IPS-20b (cell line): ENCODE measurements at regions not wholly inside any gene's neighbourhood (a gene's known extent, or its start where the extent isn't known, plus 50 kb on each side); places are given as distances from the start of the nearest gene placed in this dataset.
"Not testable (repeated sequence)": the region's sequence is repeated elsewhere in the genome, so short reads cannot be mapped to it uniquely, and the experiment has no call there.

ENCODE experiments used
- H3K27ac ChIP-seq: one replicate; pipeline ENCODE4 v1.5.1; 2013; ENCODE audit warnings: low read length
- H3K27me3 ChIP-seq: 2 replicates; pipeline ENCODE4 v1.6.1; 2013; ENCODE audit warnings: mild to moderate bottlenecking, low read length, inconsistent platforms; ENCODE audit not compliant: insufficient read depth
- H3K36me3 ChIP-seq: 2 replicates; pipeline ENCODE4 v1.6.1; 2013; ENCODE audit warnings: low read depth, mild to moderate bottlenecking, inconsistent platforms, low read length, moderate library complexity; ENCODE audit not compliant: insufficient read depth
- H3K4me1 ChIP-seq: 2 replicates; pipeline ENCODE4 v1.6.1; 2013; ENCODE audit warnings: mild to moderate bottlenecking, control low read depth, inconsistent platforms, low read length, moderate library complexity; ENCODE audit not compliant: insufficient read depth
- H3K4me3 ChIP-seq: 2 replicates; pipeline ENCODE4 v1.5.1; 2013; ENCODE audit warnings: mild to moderate bottlenecking, low read length, inconsistent platforms
- H3K9ac ChIP-seq: 2 replicates; pipeline ENCODE4 v1.6.1; 2013; ENCODE audit warnings: low read depth, mild to moderate bottlenecking, inconsistent platforms, low read length, moderate library complexity
- H3K9me3 ChIP-seq: 2 replicates; pipeline ENCODE4 v1.6.1; 2013; ENCODE audit warnings: mild to moderate bottlenecking, low read depth, low read length, inconsistent platforms; ENCODE audit not compliant: insufficient read depth

DNA sequence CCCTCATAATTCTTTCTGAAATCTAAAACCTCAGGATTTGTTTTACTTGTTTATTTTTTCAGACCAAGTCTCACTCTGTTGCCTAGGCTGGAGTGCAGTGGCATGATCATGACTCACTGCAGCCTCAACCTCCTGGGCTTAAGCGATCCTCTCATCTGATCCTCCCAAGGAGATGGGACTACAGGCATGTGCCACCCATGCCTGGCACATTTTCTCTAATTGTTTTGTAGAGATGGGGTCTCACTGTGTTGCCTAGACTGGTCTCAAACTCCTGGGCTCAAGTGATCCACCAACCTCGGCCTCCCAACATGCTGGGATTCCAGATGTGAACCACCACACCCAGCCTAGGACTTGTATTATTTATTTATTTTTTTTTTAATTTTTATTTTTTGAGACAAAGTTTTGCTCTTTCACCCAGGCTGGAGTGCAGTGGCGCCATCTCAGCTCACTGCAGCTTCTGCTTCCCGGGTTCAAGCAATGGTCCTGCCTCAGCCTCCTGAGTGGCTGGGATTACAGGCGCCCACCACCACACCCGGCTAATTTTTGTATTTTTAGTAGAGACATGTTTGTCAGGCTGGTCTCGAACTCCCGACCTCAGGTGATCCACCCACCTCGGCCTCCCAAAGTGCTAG lies 281.9 kb downstream of the GOLGA6L6 start:
- H3K27ac ChIP-seq, H3K36me3 ChIP-seq, H3K4me3 ChIP-seq, H3K27me3 ChIP-seq, H3K4me1 ChIP-seq, H3K9ac ChIP-seq: not testable (repeated sequence)
- H3K9me3 ChIP-seq = peaks cover 56% of the 10 kb centered on the region

DNA sequence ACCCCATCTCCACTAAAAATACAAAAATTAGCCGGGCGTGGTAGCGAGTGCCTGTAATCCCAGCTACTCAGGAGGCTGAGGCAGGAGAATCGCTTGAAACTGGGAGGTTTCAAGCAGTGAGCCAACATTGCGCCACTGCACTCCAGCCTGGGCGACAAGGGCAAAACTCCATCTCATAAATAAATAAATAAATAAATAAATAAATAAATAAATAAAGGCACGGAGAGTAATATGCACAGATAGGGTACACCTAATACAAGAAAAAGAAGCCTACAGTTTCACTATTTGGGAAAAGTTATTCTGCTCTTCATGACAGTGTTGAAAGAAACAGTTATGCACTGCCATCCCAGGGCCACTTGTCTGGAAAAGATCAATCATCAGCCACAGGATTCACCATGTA lies 285.2 kb downstream of the GOLGA6L6 start:
- H3K36me3 ChIP-seq, H3K9ac ChIP-seq, H3K27ac ChIP-seq, H3K4me3 ChIP-seq, H3K4me1 ChIP-seq, H3K27me3 ChIP-seq: not testable (repeated sequence)
- peaks cover 46% of the 10 kb centered on the region for H3K9me3 ChIP-seq

DNA sequence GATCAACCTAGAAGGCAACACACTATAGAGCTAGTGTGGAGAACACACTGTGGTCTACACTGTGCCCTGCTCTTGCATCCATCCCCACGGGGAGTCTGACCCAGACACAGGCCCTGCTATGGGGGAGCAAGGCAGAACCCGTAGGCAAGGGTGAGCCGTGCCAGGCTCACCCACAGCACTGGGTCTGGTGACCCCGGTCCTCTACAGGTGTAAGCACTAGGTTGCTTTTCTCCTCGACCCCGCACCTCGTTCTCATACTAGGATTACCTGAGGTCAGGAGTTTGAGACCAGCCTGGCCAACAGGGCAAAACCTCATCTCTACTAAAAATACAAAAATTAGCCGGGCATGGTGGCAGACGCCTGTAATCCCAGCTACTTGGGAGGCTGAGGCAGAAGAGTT lies 286.0 kb downstream of the GOLGA6L6 start:
- not testable (repeated sequence) for H3K9ac ChIP-seq
- H3K9me3 ChIP-seq = peaks cover 44% of the 10 kb centered on the region

DNA sequence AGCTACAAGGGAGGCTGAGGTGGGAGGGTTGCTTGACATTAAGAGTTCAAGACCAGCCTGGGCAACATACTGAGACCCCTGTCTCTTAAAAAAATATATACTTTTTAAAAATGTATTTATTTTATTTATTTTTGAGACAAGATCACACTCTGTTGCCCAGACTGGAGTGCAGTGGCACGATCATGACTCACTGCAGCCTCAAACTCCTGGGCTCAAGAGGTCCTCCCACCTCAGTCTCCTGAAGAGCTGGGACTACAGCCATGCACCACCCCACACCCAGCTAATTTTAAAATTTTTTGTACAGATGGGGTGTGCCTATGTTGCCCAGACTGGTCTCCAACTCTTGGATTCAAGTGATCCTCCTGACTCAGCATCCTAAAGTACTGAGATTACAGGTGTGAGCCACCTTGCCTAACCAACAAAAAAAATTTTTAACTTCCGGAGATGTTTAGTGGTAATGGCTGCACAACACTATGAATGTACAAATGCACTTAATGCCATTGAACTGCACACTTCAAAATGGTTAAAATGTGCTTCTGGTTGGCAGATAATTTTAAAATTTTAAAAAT lies 288.5 kb downstream of the GOLGA6L6 start:
- H3K4me3 ChIP-seq, H3K4me1 ChIP-seq, H3K27ac ChIP-seq, H3K9ac ChIP-seq, H3K27me3 ChIP-seq, H3K36me3 ChIP-seq: not testable (repeated sequence)
- H3K9me3 ChIP-seq = peaks cover 38% of the 10 kb centered on the region

More for the DNA sequence above, 286.0 kb downstream of the GOLGA6L6 start:
- not testable (repeated sequence) for H3K27ac ChIP-seq, H3K36me3 ChIP-seq, H3K4me1 ChIP-seq, H3K27me3 ChIP-seq, H3K4me3 ChIP-seq

DNA sequence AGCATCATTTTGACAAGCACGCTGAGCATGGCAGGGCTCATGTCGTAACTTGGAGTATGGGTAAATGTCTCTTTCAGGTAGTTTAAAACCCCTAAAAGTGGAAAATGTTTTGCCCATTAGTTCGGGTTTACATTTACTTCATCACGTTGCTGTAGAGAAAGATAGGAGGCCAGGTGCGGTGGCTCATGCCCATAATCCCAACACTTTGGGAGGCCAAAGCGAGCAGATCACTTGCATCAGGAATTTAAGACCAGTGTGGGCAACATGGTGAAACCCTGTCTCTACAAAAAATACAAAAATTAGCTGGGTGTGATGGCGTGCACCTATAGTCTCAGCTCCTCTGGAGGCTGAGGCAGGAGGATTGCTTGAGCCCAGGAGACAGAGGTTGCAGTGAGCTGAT lies 289.6 kb downstream of the GOLGA6L6 start:
- peaks cover 42% of the 10 kb centered on the region for H3K9me3 ChIP-seq
- not testable (repeated sequence) for H3K9ac ChIP-seq, H3K27ac ChIP-seq, H3K27me3 ChIP-seq, H3K36me3 ChIP-seq, H3K4me1 ChIP-seq, H3K4me3 ChIP-seq

DNA sequence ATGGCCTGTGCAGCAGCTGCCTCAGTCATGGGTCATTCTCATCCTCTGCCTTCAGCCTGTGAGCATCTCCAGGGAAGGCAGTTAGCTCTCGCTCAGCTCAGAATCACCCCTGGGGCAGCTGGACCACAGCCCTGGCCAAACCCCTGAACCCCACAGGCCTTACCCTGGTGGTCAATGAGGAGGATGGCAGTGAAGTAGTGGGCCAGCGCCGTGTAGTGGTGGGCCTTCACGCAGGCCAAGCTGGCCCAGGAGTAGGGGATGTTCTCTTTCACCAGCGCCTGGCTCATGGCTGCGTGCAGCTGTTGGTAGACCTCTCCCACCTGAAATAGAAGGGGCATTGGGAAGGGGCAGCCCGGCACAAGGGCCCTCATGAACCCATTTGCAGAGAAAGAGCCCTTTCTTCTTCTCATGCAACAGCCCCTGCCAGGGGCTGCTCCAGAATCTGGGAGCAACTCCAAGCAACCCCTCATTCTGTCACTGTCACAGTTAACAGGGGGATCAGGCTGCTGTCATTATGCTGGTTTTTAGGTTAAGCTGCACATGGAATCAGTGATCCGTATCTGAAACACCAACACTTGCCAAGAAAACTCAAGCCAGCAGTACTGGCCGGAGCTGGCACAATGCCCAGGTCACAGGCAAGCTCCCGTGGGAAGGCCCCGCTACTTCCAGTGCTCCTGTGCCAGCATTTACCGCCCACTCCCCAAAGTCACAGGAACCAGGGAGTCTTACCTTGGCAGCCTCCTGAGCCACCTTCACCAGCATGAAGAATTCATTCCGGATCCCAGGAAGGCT lies 290.2 kb downstream of the GOLGA6L6 start:
- not testable (repeated sequence) for H3K36me3 ChIP-seq, H3K4me3 ChIP-seq

DNA sequence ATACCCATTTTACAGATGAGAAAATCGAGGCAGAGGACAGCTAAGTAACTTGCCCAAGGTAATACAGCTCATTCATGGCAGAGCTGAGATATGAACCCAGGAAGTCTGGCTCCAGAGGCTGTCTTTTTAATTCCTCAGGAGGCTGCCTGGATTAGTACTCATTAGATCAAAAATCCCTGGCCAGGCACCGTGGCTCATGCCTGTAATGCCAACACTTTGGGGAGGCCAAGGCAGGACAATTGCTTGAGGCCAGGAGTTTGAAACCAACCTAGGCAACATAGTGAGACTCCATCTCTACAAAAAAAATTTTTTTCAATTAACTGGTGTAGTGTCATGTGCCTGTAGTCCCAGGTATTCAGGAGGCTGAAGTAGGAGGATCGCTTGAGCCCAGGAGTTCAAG lies 291.4 kb downstream of the GOLGA6L6 start:
- not testable (repeated sequence) for H3K4me1 ChIP-seq, H3K36me3 ChIP-seq, H3K27me3 ChIP-seq, H3K9ac ChIP-seq, H3K27ac ChIP-seq, H3K4me3 ChIP-seq
- H3K9me3 ChIP-seq = peaks cover 51% of the 10 kb centered on the region

More for the DNA sequence above, 290.2 kb downstream of the GOLGA6L6 start:
- H3K9me3 ChIP-seq = peaks cover 48% of the 10 kb centered on the region
- H3K27ac ChIP-seq, H3K9ac ChIP-seq, H3K4me1 ChIP-seq, H3K27me3 ChIP-seq: not testable (repeated sequence)

DNA sequence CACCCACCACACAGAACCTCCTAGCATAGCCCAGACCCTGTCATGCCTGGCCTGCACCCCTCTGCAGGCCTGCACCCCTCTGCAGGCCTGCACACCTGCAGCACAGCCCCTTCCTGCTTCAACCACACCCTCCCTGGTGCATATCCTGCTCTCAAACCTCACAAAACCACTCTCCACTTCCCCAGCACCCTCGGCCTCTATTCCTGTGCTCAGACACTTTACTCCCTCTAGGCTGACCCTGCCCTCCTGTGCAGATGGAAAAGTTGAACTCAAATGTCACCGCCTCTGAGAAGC lies 292.0 kb downstream of the GOLGA6L6 start:
- not testable (repeated sequence) for H3K4me3 ChIP-seq, H3K27me3 ChIP-seq, H3K36me3 ChIP-seq, H3K4me1 ChIP-seq, H3K9ac ChIP-seq, H3K27ac ChIP-seq
- peaks cover 54% of the 10 kb centered on the region for H3K9me3 ChIP-seq

DNA sequence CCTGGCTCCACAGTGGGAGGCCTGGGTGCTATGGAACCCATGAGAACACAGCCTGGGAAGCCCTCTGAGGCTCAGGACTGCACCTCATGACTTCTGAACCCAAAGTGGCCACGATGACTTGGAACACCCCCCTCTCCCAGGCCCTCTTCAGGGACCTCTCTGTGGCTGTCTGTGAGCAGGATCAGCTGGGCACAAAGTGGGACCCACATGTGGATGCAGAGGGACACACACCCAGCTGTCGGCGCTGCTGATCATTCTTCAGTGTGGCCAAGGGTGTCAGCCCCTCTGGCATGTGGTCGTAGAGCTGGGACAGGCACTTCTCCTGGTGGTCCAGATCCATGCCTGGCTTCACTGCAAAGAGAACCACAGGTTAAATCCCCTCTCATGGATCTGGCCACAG lies 293.2 kb downstream of the GOLGA6L6 start:
- not testable (repeated sequence) for H3K9ac ChIP-seq, H3K27ac ChIP-seq, H3K36me3 ChIP-seq, H3K4me1 ChIP-seq, H3K4me3 ChIP-seq, H3K27me3 ChIP-seq
- peaks cover 64% of the 10 kb centered on the region for H3K9me3 ChIP-seq

DNA sequence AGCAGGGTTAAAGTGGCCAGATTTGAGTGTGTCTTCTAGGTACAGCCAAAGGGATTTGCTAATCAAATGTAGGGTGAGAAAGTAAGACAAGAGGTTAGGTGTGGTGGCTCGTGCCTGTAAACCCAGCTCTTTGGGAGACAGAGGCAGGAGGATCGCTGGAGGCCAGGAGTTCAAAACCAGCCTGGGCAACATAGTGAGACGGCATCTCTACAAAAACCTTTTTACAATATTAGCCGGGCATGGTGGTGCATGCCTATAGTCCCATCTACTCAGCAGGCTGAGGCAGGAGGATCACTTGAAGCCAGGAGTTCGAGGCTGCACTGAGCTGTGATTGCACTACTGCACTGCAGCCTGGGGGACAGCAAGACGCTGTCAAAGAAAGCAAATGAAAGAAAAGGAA lies 294.5 kb downstream of the GOLGA6L6 start:
- H3K9me3 ChIP-seq = peaks cover 60% of the 10 kb centered on the region
- H3K4me3 ChIP-seq, H3K27me3 ChIP-seq, H3K27ac ChIP-seq, H3K36me3 ChIP-seq, H3K4me1 ChIP-seq, H3K9ac ChIP-seq: not testable (repeated sequence)

DNA sequence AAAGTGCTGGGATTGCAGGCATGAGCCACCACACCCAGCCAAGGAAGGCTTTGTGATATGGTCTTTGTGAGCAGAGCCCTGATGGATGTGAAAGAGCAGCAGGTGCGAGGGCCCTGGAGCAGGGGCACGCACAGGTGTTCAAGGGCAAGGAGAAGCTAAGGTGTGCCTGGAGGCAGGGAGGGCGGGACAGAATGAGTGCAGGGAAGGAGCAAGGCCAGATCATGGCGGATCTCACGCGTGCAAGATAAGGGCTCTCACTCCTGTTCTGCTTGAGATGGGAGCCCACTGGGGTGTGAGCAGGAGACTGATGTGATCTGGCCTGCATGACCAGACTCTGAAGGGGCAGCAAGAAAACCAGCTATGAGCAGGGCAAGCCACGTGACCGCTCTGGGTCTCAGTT lies 295.0 kb downstream of the GOLGA6L6 start:
- H3K9ac ChIP-seq, H3K4me1 ChIP-seq, H3K27me3 ChIP-seq, H3K36me3 ChIP-seq, H3K27ac ChIP-seq, H3K4me3 ChIP-seq: not testable (repeated sequence)
- H3K9me3 ChIP-seq = peaks cover 59% of the 10 kb centered on the region

DNA sequence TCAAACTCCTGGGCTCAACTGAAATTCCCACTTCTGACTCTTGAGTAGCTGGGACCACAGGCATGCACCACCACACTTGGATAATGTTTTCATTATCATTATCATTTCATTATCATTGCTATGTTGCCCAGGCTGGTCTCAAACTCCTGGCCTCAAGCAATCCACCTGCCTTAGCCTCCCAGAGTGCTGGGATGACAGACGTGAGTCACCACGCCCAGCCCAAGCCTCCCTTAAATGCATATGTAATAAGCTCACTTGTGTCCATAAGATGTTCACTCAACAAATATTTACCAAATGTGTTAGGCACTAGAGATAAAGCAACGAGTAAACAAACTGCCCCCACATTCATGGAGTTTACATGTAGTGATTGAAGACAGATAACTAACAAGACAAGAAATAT lies 295.7 kb downstream of the GOLGA6L6 start:
- not testable (repeated sequence) for H3K27ac ChIP-seq, H3K4me1 ChIP-seq, H3K4me3 ChIP-seq, H3K36me3 ChIP-seq, H3K9ac ChIP-seq, H3K27me3 ChIP-seq
- peaks cover 55% of the 10 kb centered on the region for H3K9me3 ChIP-seq
